Breast epithelium (tissue), 3 donors: ENCODE measurements at regions not wholly inside any gene's neighbourhood (a gene's known extent, or its start where the extent isn't known, plus 50 kb on each side); places are given as distances from the start of the nearest gene placed in this dataset.

Experiments
- POLR2A ChIP-seq: fragments of 450-650 bp; IDR thresholded peaks from one replicate; pipeline ENCODE4 v1.6.1; 2016; ENCODE audit warnings: antibody characterized with exemption, mild to moderate bottlenecking, moderate library complexity
- POLR2AphosphoS5 ChIP-seq, 3 donors: sonication (generic); formaldehyde crosslinking; IDR thresholded peaks; one replicate each; pipeline ENCODE4 v1.6.1; 2017; ENCODE audit warnings: antibody characterized with exemption in 3 of 3
- TF ChIP-seq, protein P1 (sequence below), 3 donors: fragments of 450-650 bp; IDR thresholded peaks; one replicate each; pipeline ENCODE4 v1.5.1; 2016 to 2017; ENCODE audit warnings: antibody characterized with exemption in 3 of 3, mild to moderate bottlenecking in 3 of 3, moderate library complexity in 3 of 3

DNA sequence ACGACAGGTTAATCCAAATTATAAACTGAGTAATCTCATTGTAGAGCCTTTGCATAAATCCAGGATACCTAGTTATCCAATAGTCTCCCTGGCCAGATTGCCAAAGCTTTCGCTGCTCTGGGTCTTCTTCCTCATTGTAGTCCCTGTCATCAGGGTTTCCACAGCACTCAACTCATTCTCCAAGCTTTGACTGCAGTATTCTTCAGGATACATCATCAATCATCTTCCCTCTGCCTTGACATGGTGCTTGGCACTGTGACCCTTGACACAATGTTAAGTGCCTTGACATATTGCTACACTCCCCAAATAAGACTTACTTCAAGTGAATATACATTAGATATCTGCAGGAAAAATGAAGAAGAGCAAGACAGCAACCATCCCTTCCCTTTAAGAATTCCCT is 60.1 kb upstream of the RESF1 start:
- TF ChIP-seq POLR2A (no peak), POLR2AphosphoS5 (IDR thresholded peaks at IDR 0.05) (no peak)
- TF ChIP-seq, protein P1, sequence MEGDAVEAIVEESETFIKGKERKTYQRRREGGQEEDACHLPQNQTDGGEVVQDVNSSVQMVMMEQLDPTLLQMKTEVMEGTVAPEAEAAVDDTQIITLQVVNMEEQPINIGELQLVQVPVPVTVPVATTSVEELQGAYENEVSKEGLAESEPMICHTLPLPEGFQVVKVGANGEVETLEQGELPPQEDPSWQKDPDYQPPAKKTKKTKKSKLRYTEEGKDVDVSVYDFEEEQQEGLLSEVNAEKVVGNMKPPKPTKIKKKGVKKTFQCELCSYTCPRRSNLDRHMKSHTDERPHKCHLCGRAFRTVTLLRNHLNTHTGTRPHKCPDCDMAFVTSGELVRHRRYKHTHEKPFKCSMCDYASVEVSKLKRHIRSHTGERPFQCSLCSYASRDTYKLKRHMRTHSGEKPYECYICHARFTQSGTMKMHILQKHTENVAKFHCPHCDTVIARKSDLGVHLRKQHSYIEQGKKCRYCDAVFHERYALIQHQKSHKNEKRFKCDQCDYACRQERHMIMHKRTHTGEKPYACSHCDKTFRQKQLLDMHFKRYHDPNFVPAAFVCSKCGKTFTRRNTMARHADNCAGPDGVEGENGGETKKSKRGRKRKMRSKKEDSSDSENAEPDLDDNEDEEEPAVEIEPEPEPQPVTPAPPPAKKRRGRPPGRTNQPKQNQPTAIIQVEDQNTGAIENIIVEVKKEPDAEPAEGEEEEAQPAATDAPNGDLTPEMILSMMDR (IDR thresholded peaks at IDR 0.05), result no peak
